GM12878 (cell line): ENCODE measurements at regions not wholly inside any gene's neighbourhood (a gene's known extent, or its start where the extent isn't known, plus 50 kb on each side); places are given as distances from the start of the nearest gene placed in this dataset.

Experiments used
- ATAC-seq: fragments of 200-7000 bp; cut with Tn5 transposase; 3 replicates; pipeline ENCODE4 v1.9.1; 2020; ENCODE audit warnings: mild to moderate bottlenecking, moderate library complexity
- BruUV-seq: library from RNA; stranded (reverse); fragments of 400-500 nt; replicated peaks from 2 replicates; lab custom pipeline; 2021; lab: Mats Ljungman, UMichigan
- CTCF ChIA-PET: fragments of 300-600 bp; sonication (Branson Sonifier 250); formaldehyde crosslinking; extraction: SDS; loops from one replicate; lab custom pipeline; 2021; ENCODE audit warnings: inconsistent platforms; lab: Yijun Ruan, JAX
- POLR2A ChIA-PET: fragments of 350-600 bp; formaldehyde crosslinking; extraction: SDS; loops from one replicate; lab custom pipeline; 2021; ENCODE audit warnings: inconsistent platforms; lab: Charles Lee
- RAD21 ChIA-PET: fragments of 300-600 bp; sonication (Branson Sonifier 250); formaldehyde crosslinking; loops from one replicate; lab custom pipeline; 2023; ENCODE audit warnings: antibody characterized with exemption; ENCODE audit not compliant: unreplicated experiment; lab: Charles Lee
- SMC1A ChIA-PET: fragments of 300-600 bp; sonication (Branson Sonifier 250); formaldehyde crosslinking; loops from one replicate; lab custom pipeline; 2023; ENCODE audit not compliant: unreplicated experiment, uncharacterized antibody; lab: Charles Lee
- DNase-seq: peaks from one replicate; pipeline ENCODE4 v3.0.0-alpha.2; 2011; ENCODE audit warnings: low read depth, low spot score
- FAIRE-seq: peaks from 3 replicates; lab custom pipeline; 2011; peaks lifted over from hg19 to GRCh38; lab: Jason Lieb, UNC
- H2AFZ ChIP-seq: 2 replicates; pipeline ENCODE4 v1.6.0; 2011; ENCODE audit warnings: low read depth, low read length, control low read depth; ENCODE audit not compliant: control insufficient read depth
- H3K27ac ChIP-seq: 2 replicates; pipeline ENCODE4 v1.5.1; 2011; ENCODE audit warnings: control low read depth; ENCODE audit not compliant: control insufficient read depth, insufficient read depth
- H3K27me3 ChIP-seq, 2 experiments: replicated peaks in 1 of 2; 2 replicates each; pipeline versions ENCODE4 v1.6.0 to v1.6.1; 2011; ENCODE audit warnings: low read length in 1 of 2; ENCODE audit not compliant: control insufficient read depth in 2 of 2, insufficient read depth in 2 of 2
- H3K36me3 ChIP-seq, 2 experiments: 2 replicates each; pipeline ENCODE4 v1.5.1; 2011; ENCODE audit warnings: low read length in 1 of 2; ENCODE audit not compliant: control insufficient read depth in 2 of 2, insufficient read depth in 2 of 2
- H3K4me1 ChIP-seq: 2 replicates; pipeline ENCODE4 v1.6.1; 2011; ENCODE audit warnings: mild to moderate bottlenecking, low read length, moderate library complexity, mixed read lengths; ENCODE audit not compliant: control insufficient read depth, insufficient read depth
- H3K4me2 ChIP-seq: 2 replicates; pipeline ENCODE4 v1.6.0; 2011; ENCODE audit warnings: control low read depth; ENCODE audit not compliant: control insufficient read depth, insufficient read depth
- H3K4me3 ChIP-seq: fragments of 200-600 bp; sonication (generic); 2 replicates; pipeline ENCODE4 v1.5.1; 2016
- H3K79me2 ChIP-seq: 2 replicates; pipeline ENCODE4 v1.6.0; 2011; ENCODE audit warnings: low read length; ENCODE audit not compliant: control insufficient read depth, insufficient read depth
- H3K9ac ChIP-seq: 2 replicates; pipeline ENCODE4 v1.8.0; 2011; ENCODE audit warnings: low read length, control low read depth, mixed read lengths; ENCODE audit not compliant: control insufficient read depth, insufficient read depth
- H3K9me3 ChIP-seq: replicated peaks from 3 replicates; pipeline ENCODE4 v1.5.1; 2011; ENCODE audit warnings: mild to moderate bottlenecking, low read length; ENCODE audit not compliant: control insufficient read depth, insufficient read depth
- H4K20me1 ChIP-seq: 2 replicates; pipeline ENCODE4 v1.6.0; 2011; ENCODE audit not compliant: control insufficient read depth, insufficient read depth
- KAT2A ChIP-seq: conservative IDR thresholded peaks from 2 replicates; pipeline ENCODE4 v1.6.1; 2011; ENCODE audit warnings: low read depth, low read length; ENCODE audit not compliant: control insufficient read depth
- NFYA ChIP-seq: IDR thresholded peaks from 2 replicates; pipeline ENCODE4 v1.6.1; 2011; ENCODE audit warnings: low read depth, mild to moderate bottlenecking, low read length, improper control_type of control experiment, borderline replicate concordance
- PKNOX1 ChIP-seq: fragments of 450-650 bp; IDR thresholded peaks from 2 replicates; pipeline ENCODE4 v1.6.1; 2016; ENCODE audit warnings: mild to moderate bottlenecking
- TCF3 ChIP-seq: IDR thresholded peaks from 2 replicates; pipeline ENCODE4 v1.6.1; 2012; ENCODE audit warnings: low read depth, mild to moderate bottlenecking, low read length, borderline replicate concordance; ENCODE audit not compliant: insufficient read depth
- YY1 ChIP-seq: IDR thresholded peaks from 2 replicates; pipeline ENCODE4 v1.6.1; 2011; ENCODE audit warnings: low read depth, mild to moderate bottlenecking, low read length
- ZBTB40 ChIP-seq: fragments of 450-650 bp; IDR thresholded peaks from 2 replicates; pipeline ENCODE4 v1.6.1; 2016; ENCODE audit warnings: mild to moderate bottlenecking, moderate library complexity, borderline replicate concordance
- WGBS: methylation state at CpG from one replicate; pipeline ENCODE4 v1.1.6; 2016; ENCODE audit warnings: low lambda C conversion rate; ENCODE audit not compliant: insufficient replicate concordance, insufficient coverage; ENCODE audit errors: missing lambda C conversion rate; 5-methylcytosine and 5-hydroxymethylcytosine counted together
- in situ Hi-C: fragments of 300-500 bp; cut with MboI; formaldehyde crosslinking; loops from 9 replicates; pipeline ENCODE4 v1.14.3; 2018; ENCODE audit warnings: mixed read lengths
- intact Hi-C: fragments of 100-400 bp; cut with micrococcal nuclease; formaldehyde crosslinking; loops from one replicate; pipeline ENCODE4 v1.14.2; 2022; ENCODE audit not compliant: unreplicated experiment
- TF ChIP-seq, protein P1 (sequence below): fragments of 150-350 bp; IDR thresholded peaks from 2 replicates; pipeline ENCODE4 v1.6.1; 2016; ENCODE audit warnings: low read depth, low read length
- TF ChIP-seq, protein P2 (sequence below), 3 experiments: IDR thresholded peaks in 2 of 3; conservative IDR thresholded peaks in 1 of 3; 2 replicates each; pipeline ENCODE4 v1.5.1; 2011; ENCODE audit warnings: low read depth in 3 of 3, low read length in 3 of 3, mild to moderate bottlenecking in 3 of 3, control low read depth in 2 of 3, moderate library complexity in 2 of 3, inconsistent platforms in 1 of 3, mixed read lengths in 1 of 3; ENCODE audit not compliant: control insufficient read depth in 2 of 3, insufficient read depth in 1 of 3; ENCODE audit errors: extremely low read depth in 1 of 3

- WGBS, result 2% methylated on average over 4 of the region's 4 CpGs
- no peak for FAIRE-seq
- no peak overlapping the region for H3K4me2 ChIP-seq
- no peaks in the 10 kb centered on the region for H3K4me1 ChIP-seq
- DNase-seq, result no peak
- no TSS peak for BruUV-seq
- ChIA-PET RAD21 (no interaction called here), CTCF (interaction anchor here (0.9 to 1.2 kb wide), 3 partner anchors 8 to 280 kb away, joined by 3 read pairs; no protein-coding TSS in a partner anchor), SMC1A (no interaction called here), POLR2A (no interaction called here)
- no peak overlapping the region for H2AFZ ChIP-seq
- in situ Hi-C loops (no loop called here), intact Hi-C loops (no loop called here)
- H3K9ac ChIP-seq, result no peak overlapping the region
- peaks cover 0 to 2% of the 10 kb centered on the region in 2 experiments; a peak in 2 of 4 replicates for H3K27me3 ChIP-seq
- H3K9me3 ChIP-seq, result no peaks in the 10 kb centered on the region
- H3K27ac ChIP-seq, result no peak overlapping the region
- no peaks in the 10 kb centered on the region for H3K79me2 ChIP-seq
- no peak for ATAC-seq
- H4K20me1 ChIP-seq, result no peaks in the 10 kb centered on the region
- no peaks in the 10 kb centered on the region for H3K36me3 ChIP-seq
- H3K4me3 ChIP-seq, result no peak overlapping the region
- TF ChIP-seq TCF3, result no peak
- TF ChIP-seq, protein P1, sequence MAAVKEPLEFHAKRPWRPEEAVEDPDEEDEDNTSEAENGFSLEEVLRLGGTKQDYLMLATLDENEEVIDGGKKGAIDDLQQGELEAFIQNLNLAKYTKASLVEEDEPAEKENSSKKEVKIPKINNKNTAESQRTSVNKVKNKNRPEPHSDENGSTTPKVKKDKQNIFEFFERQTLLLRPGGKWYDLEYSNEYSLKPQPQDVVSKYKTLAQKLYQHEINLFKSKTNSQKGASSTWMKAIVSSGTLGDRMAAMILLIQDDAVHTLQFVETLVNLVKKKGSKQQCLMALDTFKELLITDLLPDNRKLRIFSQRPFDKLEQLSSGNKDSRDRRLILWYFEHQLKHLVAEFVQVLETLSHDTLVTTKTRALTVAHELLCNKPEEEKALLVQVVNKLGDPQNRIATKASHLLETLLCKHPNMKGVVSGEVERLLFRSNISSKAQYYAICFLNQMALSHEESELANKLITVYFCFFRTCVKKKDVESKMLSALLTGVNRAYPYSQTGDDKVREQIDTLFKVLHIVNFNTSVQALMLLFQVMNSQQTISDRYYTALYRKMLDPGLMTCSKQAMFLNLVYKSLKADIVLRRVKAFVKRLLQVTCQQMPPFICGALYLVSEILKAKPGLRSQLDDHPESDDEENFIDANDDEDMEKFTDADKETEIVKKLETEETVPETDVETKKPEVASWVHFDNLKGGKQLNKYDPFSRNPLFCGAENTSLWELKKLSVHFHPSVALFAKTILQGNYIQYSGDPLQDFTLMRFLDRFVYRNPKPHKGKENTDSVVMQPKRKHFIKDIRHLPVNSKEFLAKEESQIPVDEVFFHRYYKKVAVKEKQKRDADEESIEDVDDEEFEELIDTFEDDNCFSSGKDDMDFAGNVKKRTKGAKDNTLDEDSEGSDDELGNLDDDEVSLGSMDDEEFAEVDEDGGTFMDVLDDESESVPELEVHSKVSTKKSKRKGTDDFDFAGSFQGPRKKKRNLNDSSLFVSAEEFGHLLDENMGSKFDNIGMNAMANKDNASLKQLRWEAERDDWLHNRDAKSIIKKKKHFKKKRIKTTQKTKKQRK, result no peak
- no peak for TF ChIP-seq ZBTB40
- TF ChIP-seq KAT2A, result no peak
- no peak for TF ChIP-seq NFYA
- TF ChIP-seq YY1, result no peak
- TF ChIP-seq PKNOX1, result no peak
- TF ChIP-seq, protein P2, sequence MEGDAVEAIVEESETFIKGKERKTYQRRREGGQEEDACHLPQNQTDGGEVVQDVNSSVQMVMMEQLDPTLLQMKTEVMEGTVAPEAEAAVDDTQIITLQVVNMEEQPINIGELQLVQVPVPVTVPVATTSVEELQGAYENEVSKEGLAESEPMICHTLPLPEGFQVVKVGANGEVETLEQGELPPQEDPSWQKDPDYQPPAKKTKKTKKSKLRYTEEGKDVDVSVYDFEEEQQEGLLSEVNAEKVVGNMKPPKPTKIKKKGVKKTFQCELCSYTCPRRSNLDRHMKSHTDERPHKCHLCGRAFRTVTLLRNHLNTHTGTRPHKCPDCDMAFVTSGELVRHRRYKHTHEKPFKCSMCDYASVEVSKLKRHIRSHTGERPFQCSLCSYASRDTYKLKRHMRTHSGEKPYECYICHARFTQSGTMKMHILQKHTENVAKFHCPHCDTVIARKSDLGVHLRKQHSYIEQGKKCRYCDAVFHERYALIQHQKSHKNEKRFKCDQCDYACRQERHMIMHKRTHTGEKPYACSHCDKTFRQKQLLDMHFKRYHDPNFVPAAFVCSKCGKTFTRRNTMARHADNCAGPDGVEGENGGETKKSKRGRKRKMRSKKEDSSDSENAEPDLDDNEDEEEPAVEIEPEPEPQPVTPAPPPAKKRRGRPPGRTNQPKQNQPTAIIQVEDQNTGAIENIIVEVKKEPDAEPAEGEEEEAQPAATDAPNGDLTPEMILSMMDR (IDR thresholded peaks at IDR 0.05 in 2 of 3, conservative IDR thresholded peaks at IDR 0.05 in 1 of 3; ENCODE audit: control insufficient read depth in 2 of 3, extremely low read depth in 1 of 3, insufficient read depth in 1 of 3, low read depth in 3 of 3, low read length in 3 of 3), result no peak
- TF ChIP-seq, all 136 proteins: peak for 0
These were observed 140.1 kb downstream of the DHRS2 start for GRCh38 chr14:23776296-23776695.
